Esophagus mucosa (tissue), 1 donor: ENCODE measurements at regions not wholly inside any gene's neighbourhood (a gene's known extent, or its start where the extent isn't known, plus 50 kb on each side); places are given as distances from the start of the nearest gene placed in this dataset.

ENCODE experiments used
- ATAC-seq: fragments of 200-7000 bp; cut with Tn5 transposase; one replicate; pipeline ENCODE4 v1.9.1; 2020
- donor health status: DM: yes; HTN: yes; CAD: no.

DNA sequence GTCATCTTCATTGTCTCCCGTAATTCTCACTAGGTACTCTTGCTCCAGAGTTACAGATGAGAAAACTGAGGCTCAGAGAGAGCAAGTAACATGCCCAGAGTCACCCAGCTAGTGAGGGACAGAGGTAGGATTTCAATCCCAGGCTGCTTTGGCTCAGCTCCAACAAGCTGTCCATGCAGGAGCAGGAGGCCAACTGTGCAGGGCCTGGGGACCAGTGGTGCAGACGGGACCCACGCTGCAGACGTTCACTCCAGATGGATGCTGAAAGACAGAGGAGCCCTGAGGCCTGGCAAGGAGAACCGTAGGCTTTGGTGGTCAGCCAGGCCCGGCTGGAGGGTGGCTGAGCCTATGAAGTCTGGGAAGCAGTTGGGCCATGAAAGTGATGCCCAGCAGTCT, 102.6 kb downstream of the MCFD2 start:
- no peak for ATAC-seq
